Hepatocyte (in vitro differentiated cells): ENCODE measurements at regions not wholly inside any gene's neighbourhood (a gene's known extent, or its start where the extent isn't known, plus 50 kb on each side); places are given as distances from the start of the nearest gene placed in this dataset.

ENCODE experiments used
- DNase-seq: peaks from one replicate; pipeline ENCODE4 v3.0.0-alpha.2; 2016; ENCODE audit warnings: low spot score
- H2AFZ ChIP-seq: fragments of 200-600 bp; sonication (generic); 2 replicates; pipeline ENCODE4 v1.6.0; 2016; ENCODE audit warnings: antibody characterized with exemption, mild to moderate bottlenecking
- H3K27ac ChIP-seq: fragments of 200-600 bp; sonication (generic); 2 replicates; pipeline ENCODE4 v1.5.1; 2016; ENCODE audit warnings: mild to moderate bottlenecking
- H3K27me3 ChIP-seq: fragments of 200-600 bp; sonication (generic); 2 replicates; pipeline ENCODE4 v1.6.1; 2016
- H3K36me3 ChIP-seq: fragments of 200-600 bp; sonication (generic); replicated peaks from 2 replicates; pipeline ENCODE4 v1.5.1; 2016; ENCODE audit warnings: low read depth; ENCODE audit not compliant: insufficient read depth
- H3K4me1 ChIP-seq: fragments of 200-600 bp; sonication (generic); 2 replicates; pipeline ENCODE4 v1.5.1; 2016; ENCODE audit warnings: mild to moderate bottlenecking, moderate library complexity; ENCODE audit not compliant: insufficient read depth
- H3K4me2 ChIP-seq: fragments of 200-600 bp; sonication (generic); 2 replicates; pipeline ENCODE4 v1.6.0; 2016
- H3K4me3 ChIP-seq: fragments of 200-600 bp; sonication (generic); 2 replicates; pipeline ENCODE4 v1.5.1; 2016; ENCODE audit warnings: mild to moderate bottlenecking
- H3K79me2 ChIP-seq: fragments of 200-600 bp; sonication (generic); 2 replicates; pipeline ENCODE4 v1.6.0; 2017; ENCODE audit warnings: mild to moderate bottlenecking
- H3K9me2 ChIP-seq: fragments of 200-600 bp; sonication (generic); replicated peaks from 2 replicates; pipeline ENCODE4 v1.6.0; 2017; ENCODE audit warnings: mild to moderate bottlenecking; ENCODE audit not compliant: insufficient read depth
- H3K9me3 ChIP-seq: fragments of 200-600 bp; sonication (generic); 2 replicates; pipeline ENCODE4 v1.5.1; 2016; ENCODE audit warnings: low read depth, mild to moderate bottlenecking
- H4K20me1 ChIP-seq: fragments of 200-600 bp; sonication (generic); 2 replicates; pipeline ENCODE4 v1.6.0; 2016; ENCODE audit warnings: mild to moderate bottlenecking; ENCODE audit not compliant: insufficient read depth, poor library complexity, severe bottlenecking
- CTCF ChIP-seq: fragments of 200-600 bp; sonication (generic); IDR thresholded peaks from 2 replicates; pipeline ENCODE4 v1.5.1; 2016; ENCODE audit warnings: antibody characterized with exemption, mild to moderate bottlenecking; ENCODE audit not compliant: poor library complexity
- EZH2 ChIP-seq: fragments of 200-600 bp; sonication (generic); IDR thresholded peaks from 2 replicates; pipeline ENCODE4 v1.6.1; 2016; ENCODE audit warnings: antibody characterized with exemption, mild to moderate bottlenecking, borderline replicate concordance
- EZH2phosphoT487 ChIP-seq: fragments of 200-600 bp; sonication (generic); IDR thresholded peaks from one replicate; pipeline ENCODE4 v1.6.1; 2018; ENCODE audit warnings: antibody characterized with exemption, mild to moderate bottlenecking, low read depth, moderate library complexity; ENCODE audit not compliant: unreplicated experiment, severe bottlenecking
- WGBS: methylation state at CpG from one replicate; pipeline ENCODE4 v1.1.6; 2016; ENCODE audit warnings: low lambda C conversion rate; ENCODE audit errors: missing lambda C conversion rate; 5-methylcytosine and 5-hydroxymethylcytosine counted together

GRCh38 chr1:68633141-68633919 is 136.4 kb upstream of the DEPDC1 start:
- no peaks in the 10 kb centered on the region for H3K4me1 ChIP-seq
- H3K9me3 ChIP-seq, result no peaks in the 10 kb centered on the region

GRCh38 chr1:68644504-68644903 is 147.6 kb upstream of the DEPDC1 start:
- Histone ChIP-seq H3K36me3 (no peaks in the 10 kb centered on the region), H3K9me2 (no peaks in the 10 kb centered on the region), H3K9me3 (no peaks in the 10 kb centered on the region), H4K20me1 (no peaks in the 10 kb centered on the region), H3K27me3 (no peaks in the 10 kb centered on the region), H3K4me1 (no peaks in the 10 kb centered on the region), H3K4me3 (no peak overlapping the region), H3K4me2 (no peak overlapping the region), H3K79me2 (no peaks in the 10 kb centered on the region), H2AFZ (no peak overlapping the region), H3K27ac (no peak overlapping the region)
- DNase-seq, result no peak
- TF ChIP-seq EZH2 (no peak), EZH2phosphoT487 (no peak), CTCF (no peak)

More at GRCh38 chr1:68633141-68633919, 136.4 kb upstream of the DEPDC1 start:
- no peak for DNase-seq
- no peaks in the 10 kb centered on the region for H4K20me1 ChIP-seq
- H3K79me2 ChIP-seq, result no peaks in the 10 kb centered on the region
- H3K27me3 ChIP-seq, result no peaks in the 10 kb centered on the region
- WGBS, result 93% methylated on average over 4 of the region's 4 CpGs
- no peak for TF ChIP-seq CTCF
- no peak for TF ChIP-seq EZH2
- TF ChIP-seq EZH2phosphoT487, result no peak
- H2AFZ ChIP-seq, result no peak overlapping the region
- H3K9me2 ChIP-seq, result no peaks in the 10 kb centered on the region
- H3K36me3 ChIP-seq, result no peaks in the 10 kb centered on the region
- H3K4me2 ChIP-seq, result no peak overlapping the region
- no peak overlapping the region for H3K27ac ChIP-seq
- H3K4me3 ChIP-seq, result no peak overlapping the region

- WGBS, result 52% methylated on average over 1 of the region's 1 CpG
- Histone ChIP-seq H3K4me3 (no peak overlapping the region), H4K20me1 (no peaks in the 10 kb centered on the region), H2AFZ (no peak overlapping the region), H3K4me1 (no peaks in the 10 kb centered on the region), H3K9me2 (no peaks in the 10 kb centered on the region), H3K4me2 (no peak overlapping the region), H3K79me2 (no peaks in the 10 kb centered on the region), H3K36me3 (no peaks in the 10 kb centered on the region), H3K27me3 (no peaks in the 10 kb centered on the region), H3K27ac (no peak overlapping the region), H3K9me3 (no peaks in the 10 kb centered on the region)
- no peak for DNase-seq
- TF ChIP-seq EZH2phosphoT487 (no peak), CTCF (no peak), EZH2 (no peak)
These were observed 154.2 kb upstream of the DEPDC1 start for GRCh38 chr1:68651115-68651514.

- TF ChIP-seq EZH2, result no peak
- TF ChIP-seq EZH2phosphoT487, result no peak
- TF ChIP-seq CTCF, result no peak
These were observed 157.0 kb upstream of the DEPDC1 start for GRCh38 chr1:68653882-68654281.

More at GRCh38 chr1:68653882-68654281, 157.0 kb upstream of the DEPDC1 start:
- H3K27me3 ChIP-seq, result no peaks in the 10 kb centered on the region
- no peaks in the 10 kb centered on the region for H3K36me3 ChIP-seq
- no peaks in the 10 kb centered on the region for H3K9me2 ChIP-seq
- no peaks in the 10 kb centered on the region for H3K79me2 ChIP-seq
- H2AFZ ChIP-seq, result no peak overlapping the region
- no peaks in the 10 kb centered on the region for H3K9me3 ChIP-seq
- no peaks in the 10 kb centered on the region for H4K20me1 ChIP-seq
- H3K4me2 ChIP-seq, result no peak overlapping the region
- no peak overlapping the region for H3K27ac ChIP-seq
- H3K4me3 ChIP-seq, result no peak overlapping the region
- no peak for DNase-seq
- 91% methylated on average over 2 of the region's 2 CpGs for WGBS
- H3K4me1 ChIP-seq, result no peaks in the 10 kb centered on the region
